GM21717 (cell line): ENCODE measurements at regions not wholly inside any gene's neighbourhood (a gene's known extent, or its start where the extent isn't known, plus 50 kb on each side); places are given as distances from the start of the nearest gene placed in this dataset.
"Not testable (repeated sequence)": the region's sequence is repeated elsewhere in the genome, so short reads cannot be mapped to it uniquely, and the experiment has no call there.

Experiments
- ATAC-seq: cut with Tn5 transposase; IDR thresholded peaks from one replicate; pipeline ENCODE4 v1.9.1; 2021; ENCODE audit warnings: mild to moderate bottlenecking, moderate library complexity; ENCODE audit not compliant: unreplicated experiment

- no peak for ATAC-seq
Observed at GRCh38 chr18:39238981-39239660, 1673.5 kb upstream of the CELF4 start.

- no peak for ATAC-seq
Observed at GRCh38 chr18:39235118-39235719, 1669.6 kb upstream of the CELF4 start.

- no peak for ATAC-seq
Observed at GRCh38 chr18:39232937-39233336, 1667.3 kb upstream of the CELF4 start.

- ATAC-seq = no peak
Observed at GRCh38 chr18:39232490-39232889, 1666.9 kb upstream of the CELF4 start.

- no peak for ATAC-seq
Observed at GRCh38 chr18:39230086-39230803, 1664.6 kb upstream of the CELF4 start.

GRCh38 chr18:39227769-39228168 lies 1662.2 kb upstream of the CELF4 start:
- ATAC-seq = not testable (repeated sequence)

- no peak for ATAC-seq
Observed at GRCh38 chr18:39225373-39225772, 1659.8 kb upstream of the CELF4 start.

- no peak for ATAC-seq
Observed at GRCh38 chr18:39223283-39223682, 1657.7 kb upstream of the CELF4 start.

- ATAC-seq = no peak
Observed at GRCh38 chr18:39215920-39216319, 1650.3 kb upstream of the CELF4 start.

GRCh38 chr18:39211461-39211860 lies 1645.9 kb upstream of the CELF4 start:
- no peak for ATAC-seq

- no peak for ATAC-seq
Observed at GRCh38 chr18:39209173-39209572, 1643.6 kb upstream of the CELF4 start.

GRCh38 chr18:39208729-39209128 lies 1643.1 kb upstream of the CELF4 start:
- ATAC-seq = no peak

GRCh38 chr18:39208190-39208589 lies 1642.6 kb upstream of the CELF4 start:
- no peak for ATAC-seq

- not testable (repeated sequence) for ATAC-seq
Observed at GRCh38 chr18:39206398-39207103, 1641.0 kb upstream of the CELF4 start.

GRCh38 chr18:39205565-39206195 lies 1640.1 kb upstream of the CELF4 start:
- peak; percentile 53 for ATAC-seq

- ATAC-seq = no peak
Observed at GRCh38 chr18:39200153-39200552, 1634.6 kb upstream of the CELF4 start.

- ATAC-seq = no peak
Observed at GRCh38 chr18:39199231-39199855, 1633.7 kb upstream of the CELF4 start.

GRCh38 chr18:39198376-39198775 lies 1632.8 kb upstream of the CELF4 start:
- ATAC-seq = no peak

GRCh38 chr18:39191931-39192330 lies 1626.3 kb upstream of the CELF4 start:
- no peak for ATAC-seq

- no peak for ATAC-seq
Observed at GRCh38 chr18:39191058-39191457, 1625.5 kb upstream of the CELF4 start.

- no peak for ATAC-seq
Observed at GRCh38 chr18:39190508-39190907, 1624.9 kb upstream of the CELF4 start.
